Erythroblast (primary cell): ENCODE measurements at regions not wholly inside any gene's neighbourhood (a gene's known extent, or its start where the extent isn't known, plus 50 kb on each side); places are given as distances from the start of the nearest gene placed in this dataset.

ENCODE experiments used
- GATA1 ChIP-seq: IDR thresholded peaks from 2 replicates; pipeline ENCODE4 v1.6.1; 2011; ENCODE audit warnings: low read depth, mild to moderate bottlenecking, control low read depth, low read length, moderate library complexity
- POLR2A ChIP-seq: IDR thresholded peaks from 2 replicates; pipeline ENCODE4 v1.6.1; 2011; ENCODE audit warnings: mild to moderate bottlenecking, low read length

GRCh38 chr7:68107261-68107660, 1110.6 kb downstream of the TYW1 start:
- TF ChIP-seq POLR2A (no peak), GATA1 (no peak)
